PC-3 (cell line): ENCODE measurements at regions not wholly inside any gene's neighbourhood (a gene's known extent, or its start where the extent isn't known, plus 50 kb on each side); places are given as distances from the start of the nearest gene placed in this dataset.

ENCODE experiments used
- ATAC-seq: fragments of 200-7000 bp; cut with Tn5 transposase; 2 replicates; pipeline ENCODE4 v1.9.1; 2020; ENCODE audit warnings: mild to moderate bottlenecking, moderate library complexity
- BruUV-seq: library from RNA; stranded (reverse); fragments of 400-500 nt; replicated peaks from 2 replicates; lab custom pipeline; 2021; lab: Mats Ljungman, UMichigan
- CTCF ChIA-PET: fragments of 300-600 bp; sonication (Branson Sonifier 250); formaldehyde crosslinking; loops from one replicate; lab custom pipeline; 2022; ENCODE audit warnings: antibody characterized with exemption; lab: Charles Lee
- POLR2A ChIA-PET: fragments of 300-600 bp; sonication (Branson Sonifier 250); formaldehyde crosslinking; loops from one replicate; lab custom pipeline; 2022; ENCODE audit warnings: antibody characterized with exemption; ENCODE audit not compliant: unreplicated experiment; lab: Charles Lee
- DNase-seq: peaks from one replicate; pipeline ENCODE4 v3.0.0-alpha.2; 2015
- H2AFZ ChIP-seq: fragments of 300-600 bp; sonication (generic); 2 replicates; pipeline ENCODE4 v1.6.0; 2016; ENCODE audit warnings: antibody characterized with exemption, low read length
- H3F3A ChIP-seq: fragments of 300-600 bp; sonication (generic); one replicate; pipeline ENCODE4 v1.6.0; 2017; ENCODE audit warnings: antibody characterized with exemption, low read length, control low read depth, mild to moderate bottlenecking; ENCODE audit not compliant: unreplicated experiment
- H3K27ac ChIP-seq: fragments of 300-600 bp; sonication (generic); 2 replicates; pipeline ENCODE4 v1.5.1; 2016; ENCODE audit warnings: mild to moderate bottlenecking, low read length
- H3K27me3 ChIP-seq: fragments of 300-600 bp; sonication (generic); 2 replicates; pipeline ENCODE4 v1.6.1; 2016; ENCODE audit warnings: low read length, mixed read lengths
- H3K36me3 ChIP-seq: fragments of 300-600 bp; sonication (generic); 2 replicates; pipeline ENCODE4 v1.6.1; 2016; ENCODE audit warnings: low read depth, mixed run types, low read length, mixed read lengths
- H3K4me1 ChIP-seq: fragments of 300-600 bp; sonication (generic); 2 replicates; pipeline ENCODE4 v1.5.1; 2016; ENCODE audit warnings: low read length; ENCODE audit not compliant: insufficient read depth
- H3K4me2 ChIP-seq: fragments of 300-600 bp; sonication (generic); 2 replicates; pipeline ENCODE4 v1.6.0; 2016; ENCODE audit warnings: low read length
- H3K4me3 ChIP-seq: fragments of 300-600 bp; sonication (generic); 2 replicates; pipeline ENCODE4 v1.5.1; 2016; ENCODE audit warnings: mild to moderate bottlenecking, low read length, mixed read lengths
- H3K79me2 ChIP-seq: fragments of 300-600 bp; sonication (generic); 2 replicates; pipeline ENCODE4 v1.6.1; 2017; ENCODE audit warnings: low read length, mixed read lengths
- H3K9ac ChIP-seq: fragments of 300-600 bp; sonication (generic); 2 replicates; pipeline ENCODE4 v1.6.0; 2016; ENCODE audit warnings: mild to moderate bottlenecking, low read length
- H3K9me2 ChIP-seq: fragments of 300-600 bp; sonication (generic); replicated peaks from 2 replicates; pipeline ENCODE4 v1.6.1; 2016; ENCODE audit warnings: mixed run types, low read length, mixed read lengths
- H3K9me3 ChIP-seq: fragments of 300-600 bp; sonication (generic); 2 replicates; pipeline ENCODE4 v1.6.1; 2016; ENCODE audit warnings: low read length, mixed read lengths
- H4K20me1 ChIP-seq: fragments of 300-600 bp; sonication (generic); 2 replicates; pipeline ENCODE4 v1.6.1; 2016; ENCODE audit warnings: low read length, mixed read lengths
- EZH2 ChIP-seq: fragments of 300-600 bp; sonication (generic); IDR thresholded peaks from one replicate; pipeline ENCODE4 v1.6.1; 2017; ENCODE audit warnings: antibody characterized with exemption, mild to moderate bottlenecking, low read length; ENCODE audit not compliant: unreplicated experiment
- EZH2phosphoT487 ChIP-seq: fragments of 300-600 bp; sonication (generic); IDR thresholded peaks from 2 replicates; pipeline ENCODE4 v1.6.1; 2018; ENCODE audit warnings: mild to moderate bottlenecking, antibody characterized with exemption, low read length, borderline replicate concordance
- intact Hi-C: fragments of 100-400 bp; cut with micrococcal nuclease; formaldehyde crosslinking; loops from 2 replicates; pipeline ENCODE4 v1.9.0; 2023
- TF ChIP-seq, protein P1 (sequence below): fragments of 300-600 bp; sonication (generic); conservative IDR thresholded peaks from 2 replicates; pipeline ENCODE4 v1.5.1; 2017; ENCODE audit warnings: antibody characterized with exemption, low read depth, mild to moderate bottlenecking, low read length

DNA sequence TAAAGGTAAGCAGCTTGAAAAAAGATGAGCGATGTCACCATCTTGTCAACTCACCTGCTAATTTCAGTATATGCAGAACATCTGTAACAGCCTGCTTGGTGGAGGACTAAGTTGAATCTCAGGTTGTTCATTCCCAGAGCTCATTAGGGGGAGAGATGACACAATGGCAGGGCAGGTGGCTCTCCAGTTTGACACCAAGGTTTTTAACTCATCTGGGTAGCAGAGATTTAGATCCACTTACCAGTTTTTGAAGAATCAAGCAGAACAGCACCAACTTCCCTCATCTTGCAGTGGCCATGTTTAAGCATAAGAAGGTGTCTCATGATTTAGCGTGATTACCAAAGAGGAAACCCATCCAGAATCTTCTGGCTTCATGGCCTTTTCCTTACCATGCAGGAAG, 168.3 kb downstream of the TSHZ3 start:
- Histone ChIP-seq H4K20me1 (no peaks in the 10 kb centered on the region), H3K4me1 (no peaks in the 10 kb centered on the region), H3K27me3 (no peaks in the 10 kb centered on the region), H3F3A (no peaks in the 10 kb centered on the region), H3K4me3 (no peak overlapping the region), H3K4me2 (no peak overlapping the region), H3K79me2 (no peaks in the 10 kb centered on the region), H3K27ac (no peak overlapping the region), H2AFZ (no peak overlapping the region), H3K36me3 (no peaks in the 10 kb centered on the region), H3K9ac (no peak overlapping the region), H3K9me3 (no peaks in the 10 kb centered on the region), H3K9me2 (no peaks in the 10 kb centered on the region)
- TF ChIP-seq EZH2 (no peak), EZH2phosphoT487 (no peak)
- TF ChIP-seq, protein P1, sequence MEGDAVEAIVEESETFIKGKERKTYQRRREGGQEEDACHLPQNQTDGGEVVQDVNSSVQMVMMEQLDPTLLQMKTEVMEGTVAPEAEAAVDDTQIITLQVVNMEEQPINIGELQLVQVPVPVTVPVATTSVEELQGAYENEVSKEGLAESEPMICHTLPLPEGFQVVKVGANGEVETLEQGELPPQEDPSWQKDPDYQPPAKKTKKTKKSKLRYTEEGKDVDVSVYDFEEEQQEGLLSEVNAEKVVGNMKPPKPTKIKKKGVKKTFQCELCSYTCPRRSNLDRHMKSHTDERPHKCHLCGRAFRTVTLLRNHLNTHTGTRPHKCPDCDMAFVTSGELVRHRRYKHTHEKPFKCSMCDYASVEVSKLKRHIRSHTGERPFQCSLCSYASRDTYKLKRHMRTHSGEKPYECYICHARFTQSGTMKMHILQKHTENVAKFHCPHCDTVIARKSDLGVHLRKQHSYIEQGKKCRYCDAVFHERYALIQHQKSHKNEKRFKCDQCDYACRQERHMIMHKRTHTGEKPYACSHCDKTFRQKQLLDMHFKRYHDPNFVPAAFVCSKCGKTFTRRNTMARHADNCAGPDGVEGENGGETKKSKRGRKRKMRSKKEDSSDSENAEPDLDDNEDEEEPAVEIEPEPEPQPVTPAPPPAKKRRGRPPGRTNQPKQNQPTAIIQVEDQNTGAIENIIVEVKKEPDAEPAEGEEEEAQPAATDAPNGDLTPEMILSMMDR, result no peak
- CTCF ChIA-PET, result no interaction called here
- intact Hi-C loops, result no loop called here
- no peak for DNase-seq
- no peak for ATAC-seq
- BruUV-seq, result no TSS peak
- POLR2A ChIA-PET, result no interaction called here

DNA sequence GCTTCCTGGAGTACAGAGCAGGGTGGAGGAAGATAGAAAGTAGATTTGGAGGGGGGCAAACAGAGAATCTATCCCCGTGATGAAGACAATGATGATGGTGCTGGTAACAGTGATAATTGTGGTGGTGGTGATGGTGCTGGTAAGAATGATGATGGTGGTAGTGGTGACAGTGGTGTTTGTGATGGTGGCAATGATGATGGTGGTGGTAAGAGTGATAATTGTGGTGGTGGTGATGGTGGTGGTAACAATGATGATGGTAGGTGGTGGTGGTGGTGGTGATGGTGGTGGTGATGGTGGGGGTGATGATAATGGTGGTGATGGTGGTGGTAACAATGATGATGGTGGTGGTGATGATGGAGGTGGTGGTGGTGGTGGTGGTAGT, 169.8 kb downstream of the TSHZ3 start:
- Histone ChIP-seq H3F3A (no peaks in the 10 kb centered on the region), H3K9ac (no peak overlapping the region), H3K9me2 (no peaks in the 10 kb centered on the region), H3K4me3 (no peak overlapping the region), H3K27ac (no peak overlapping the region), H3K4me1 (no peaks in the 10 kb centered on the region), H3K36me3 (no peaks in the 10 kb centered on the region), H3K27me3 (no peaks in the 10 kb centered on the region), H3K9me3 (no peaks in the 10 kb centered on the region), H2AFZ (no peak overlapping the region), H3K4me2 (no peak overlapping the region), H4K20me1 (no peaks in the 10 kb centered on the region), H3K79me2 (no peaks in the 10 kb centered on the region)
- intact Hi-C loops, result no loop called here
- ATAC-seq, result no peak
- BruUV-seq, result no TSS peak
- ChIA-PET POLR2A (no interaction called here), CTCF (no interaction called here)
- TF ChIP-seq, protein P1, result no peak
- TF ChIP-seq EZH2, result no peak
- no peak for TF ChIP-seq EZH2phosphoT487
- DNase-seq, result no peak

DNA sequence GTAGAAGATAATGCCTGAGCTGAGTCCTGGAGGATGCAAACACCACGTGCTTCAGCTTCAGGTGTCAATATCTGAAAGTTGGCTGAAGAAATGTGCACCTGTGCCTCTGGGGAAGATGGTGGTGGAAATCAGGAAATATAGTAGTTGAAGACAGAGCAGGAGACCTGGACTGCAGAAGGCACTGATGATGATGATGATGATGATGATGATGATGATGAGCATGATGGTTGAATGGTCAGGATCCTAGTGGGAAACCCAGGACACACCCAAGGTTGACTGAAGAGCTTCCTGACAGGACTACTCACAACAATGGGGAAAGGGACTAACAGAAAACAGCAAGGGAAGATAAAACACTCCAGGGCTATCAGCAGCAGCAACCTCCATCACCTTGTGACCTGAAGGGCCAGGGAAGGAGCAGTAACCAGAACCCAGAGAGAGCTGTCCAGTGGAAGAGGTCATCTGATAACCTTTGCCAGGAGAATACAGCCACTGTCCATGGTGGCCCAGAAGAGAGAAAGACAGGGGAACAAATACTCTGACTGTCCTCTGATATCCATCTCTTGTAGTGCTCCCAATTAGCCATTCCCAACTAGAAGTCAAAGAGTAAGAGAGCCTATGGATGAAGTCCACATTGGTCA, 170.3 kb downstream of the TSHZ3 start:
- no peak overlapping the region for H3K9ac ChIP-seq
- DNase-seq (no peak), ATAC-seq (no peak)
- H3K4me2 ChIP-seq, result no peak overlapping the region
- BruUV-seq, result no TSS peak
- H3K9me3 ChIP-seq, result no peaks in the 10 kb centered on the region
- intact Hi-C loops, result no loop called here
- no peaks in the 10 kb centered on the region for H4K20me1 ChIP-seq
- H3F3A ChIP-seq, result no peaks in the 10 kb centered on the region
- ChIA-PET CTCF (no interaction called here), POLR2A (no interaction called here)
- H2AFZ ChIP-seq, result no peak overlapping the region
- H3K4me3 ChIP-seq, result no peak overlapping the region
- H3K4me1 ChIP-seq, result no peaks in the 10 kb centered on the region
- no peaks in the 10 kb centered on the region for H3K27me3 ChIP-seq
- H3K36me3 ChIP-seq, result no peaks in the 10 kb centered on the region
- H3K27ac ChIP-seq, result no peak overlapping the region
- no peaks in the 10 kb centered on the region for H3K9me2 ChIP-seq
- no peaks in the 10 kb centered on the region for H3K79me2 ChIP-seq
- TF ChIP-seq EZH2, result no peak
- TF ChIP-seq, protein P1, result no peak
- TF ChIP-seq EZH2phosphoT487, result no peak
